ENCODE measurements at regions not wholly inside any gene's neighbourhood (a gene's known extent, or its start where the extent isn't known, plus 50 kb on each side); places are given as distances from the start of the nearest gene placed in this dataset.

GRCh38 chr4:10877076-10877475, 192.5 kb upstream of the CLNK start:
- TF ChIP-seq CTCF (conservative IDR thresholded peaks at IDR 0.05; ENCODE audit: low read length) (no peak), EZH2phosphoT487 (IDR thresholded peaks at IDR 0.05; ENCODE audit: borderline replicate concordance, low read depth, low read length) (no peak)
